CD4-positive, alpha-beta T cell treated with Interleukin-4 for 1 hour (primary cell): ENCODE measurements at regions not wholly inside any gene's neighbourhood (a gene's known extent, or its start where the extent isn't known, plus 50 kb on each side); places are given as distances from the start of the nearest gene placed in this dataset.

Experiments
- DNase-seq, 2 donors: peaks; one replicate each; pipeline ENCODE4 v3.0.0-alpha.2; 2020 to 2022

DNA sequence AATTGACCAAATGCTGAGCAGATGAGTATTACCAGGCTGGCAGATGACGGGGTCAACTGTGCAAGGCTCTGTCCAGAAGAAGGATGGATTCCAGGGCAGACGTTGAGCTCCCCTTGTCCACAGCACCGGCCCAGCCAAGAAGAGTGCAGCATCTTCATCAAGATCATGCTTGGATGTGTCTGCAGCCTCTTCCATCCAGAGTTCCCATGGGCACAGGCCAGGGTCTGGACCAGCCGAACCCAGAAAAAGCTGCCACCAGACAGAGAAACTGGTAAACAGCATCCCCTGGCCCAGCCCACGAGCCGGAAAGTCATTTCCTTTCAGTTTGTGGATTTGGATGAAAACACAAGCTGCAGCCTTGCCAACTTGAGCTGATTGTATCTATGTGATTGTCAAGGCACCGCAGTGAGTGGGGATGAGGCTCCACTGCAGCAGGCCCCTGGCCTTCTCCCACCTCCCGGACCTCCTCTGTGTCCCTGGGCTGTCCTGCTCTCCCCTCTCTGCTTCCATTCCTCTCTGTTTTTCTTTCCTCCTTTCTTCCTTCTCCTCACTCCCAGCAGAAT lies 321.8 kb downstream of the TCERG1L start:
- no peak for DNase-seq

DNA sequence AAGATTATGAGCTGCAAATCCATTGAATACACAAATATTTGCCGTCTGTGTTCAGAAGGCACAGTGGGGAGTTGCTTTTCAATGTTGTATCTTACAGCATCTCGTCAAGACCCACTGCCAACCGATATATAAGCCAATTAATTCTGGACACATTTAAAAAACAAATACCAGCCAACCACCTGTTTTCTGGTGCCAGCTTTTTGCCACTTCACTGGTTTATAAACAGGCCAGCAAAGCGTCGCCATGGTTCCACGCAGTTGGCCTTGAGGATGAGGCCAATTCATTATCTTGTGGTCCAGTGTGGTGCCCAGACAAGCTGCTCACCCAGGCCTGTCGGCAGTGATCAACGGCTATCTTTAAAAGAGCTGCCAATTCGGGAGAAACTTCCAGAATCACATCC lies 321.0 kb downstream of the TCERG1L start:
- no peak for DNase-seq

DNA sequence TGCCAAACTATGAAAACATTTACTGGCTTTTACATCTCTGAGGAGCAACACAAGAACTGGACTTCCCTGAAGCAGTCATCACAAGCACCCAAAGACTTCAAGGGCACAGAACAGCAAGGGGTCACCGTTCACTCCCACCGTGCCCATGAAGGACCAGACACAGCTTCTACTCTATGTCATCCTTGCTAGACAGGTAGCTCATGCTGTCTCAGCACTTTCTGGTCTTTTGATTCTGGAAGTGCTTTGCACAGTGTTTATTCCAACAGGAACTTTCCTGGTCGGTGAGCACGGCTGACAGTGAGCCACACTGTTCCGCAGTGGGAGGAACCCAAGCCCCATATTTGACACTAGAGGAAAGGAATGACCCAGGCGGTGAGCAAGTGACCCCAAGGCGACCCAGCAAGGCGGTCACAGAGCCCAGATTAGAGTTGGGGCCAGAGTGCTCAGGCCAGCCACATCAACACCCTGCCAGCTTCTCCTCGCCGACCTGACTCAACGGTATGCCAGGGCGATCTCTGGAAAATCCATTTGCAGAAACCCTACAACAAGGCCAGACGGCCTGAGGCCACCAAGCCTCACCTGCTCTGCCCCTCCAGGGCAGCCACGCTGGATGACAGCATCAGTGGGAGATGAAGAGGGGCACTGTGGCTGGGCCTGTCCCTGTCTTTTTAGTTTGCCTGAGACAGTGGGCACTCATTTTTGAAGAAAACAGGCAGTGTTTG lies 318.6 kb downstream of the TCERG1L start:
- DNase-seq = no peak

DNA sequence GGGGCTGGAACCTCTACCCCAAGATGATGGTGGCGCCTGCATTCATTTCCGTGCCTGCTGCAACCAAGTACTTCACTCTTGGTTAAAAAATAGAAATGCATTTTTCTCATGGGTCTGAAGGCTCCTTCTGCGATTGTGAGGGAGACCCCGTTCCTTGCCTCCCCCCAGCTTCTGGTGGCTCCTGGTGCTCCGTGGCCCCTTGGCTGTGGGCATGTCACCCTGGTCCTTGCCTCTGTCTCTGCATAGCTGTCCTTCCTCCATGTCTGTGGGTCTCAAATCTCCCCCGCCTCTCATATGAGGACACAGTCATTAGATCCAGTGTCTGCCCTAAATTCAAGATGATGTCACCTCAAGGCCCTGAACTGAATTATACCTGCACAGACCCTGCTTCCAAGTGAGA lies 317.9 kb downstream of the TCERG1L start:
- no peak for DNase-seq

DNA sequence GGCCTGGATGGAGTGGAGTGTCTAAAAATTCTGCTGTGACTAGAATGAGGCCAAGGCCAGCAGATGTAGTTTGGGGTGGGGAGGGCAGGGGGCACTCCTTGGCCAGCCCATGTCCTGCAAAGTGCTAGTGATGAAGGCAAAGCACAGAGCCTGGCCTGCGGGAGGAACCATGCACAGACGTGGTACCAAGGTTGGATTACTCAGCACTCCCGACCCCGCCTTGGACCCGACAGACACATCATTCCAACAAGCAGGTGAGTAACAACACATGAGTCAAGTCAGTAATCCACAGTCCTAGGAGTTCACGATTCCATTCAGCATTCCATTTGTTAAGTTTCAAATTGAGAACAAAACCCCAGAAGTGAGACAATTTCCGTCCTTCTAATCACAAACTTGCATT lies 317.3 kb downstream of the TCERG1L start:
- DNase-seq = no peak

DNA sequence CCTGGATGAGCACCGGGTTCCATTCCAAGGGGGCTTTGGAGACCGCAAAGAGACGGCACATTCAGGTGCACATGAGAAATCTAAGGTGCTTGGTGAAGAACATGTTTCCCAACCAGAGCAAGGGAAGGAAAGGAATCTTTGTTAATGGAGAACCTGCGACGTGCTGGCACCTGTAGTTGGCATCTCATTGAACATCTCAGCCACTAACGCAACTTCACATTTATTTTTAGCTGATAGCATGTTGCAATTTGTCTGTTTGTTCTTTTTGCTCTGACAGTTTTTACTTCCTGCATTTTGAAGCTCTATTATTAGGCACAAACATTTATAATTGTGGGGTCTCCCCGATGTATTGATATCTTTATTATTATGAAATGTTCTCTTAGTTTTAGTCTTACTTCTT lies 316.7 kb downstream of the TCERG1L start:
- DNase-seq = no peak

DNA sequence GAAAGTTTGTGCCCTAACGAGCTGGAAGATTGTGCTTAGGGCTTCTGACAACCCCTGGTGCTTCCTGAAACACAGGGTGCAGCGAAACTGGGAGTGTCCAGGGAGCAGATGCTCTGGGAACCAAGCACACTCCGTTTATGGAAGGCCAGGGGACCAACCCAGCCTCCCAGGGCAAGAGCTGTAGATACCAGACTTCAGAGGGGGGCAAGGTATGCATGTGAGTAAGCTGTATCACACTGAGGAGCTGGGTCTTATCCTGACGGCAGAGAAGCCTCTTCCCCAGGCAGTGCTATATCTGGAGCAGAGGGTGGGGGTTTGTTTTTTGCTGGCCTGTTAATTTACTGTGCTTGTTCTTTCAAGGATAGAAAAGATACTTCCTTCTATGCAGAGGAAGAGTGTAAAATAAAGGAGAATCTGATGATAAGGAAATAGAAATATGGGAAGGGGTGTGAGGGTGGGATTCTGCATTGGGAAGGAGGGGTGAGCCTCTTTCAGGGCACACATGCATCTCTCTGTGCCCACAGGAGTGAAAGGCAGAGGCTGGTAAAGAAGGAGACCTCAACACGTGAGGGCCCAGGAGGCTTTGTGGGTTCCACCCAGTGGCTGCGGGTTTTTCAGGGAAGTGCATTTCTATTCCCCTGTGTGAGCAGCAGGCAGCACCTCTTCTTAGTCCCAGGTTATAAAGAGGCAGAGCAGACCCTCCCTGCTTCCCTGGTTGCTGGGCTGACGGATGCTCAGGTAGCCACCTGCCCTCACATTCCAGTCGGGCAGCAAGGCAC lies 314.1 kb downstream of the TCERG1L start:
- no peak for DNase-seq

DNA sequence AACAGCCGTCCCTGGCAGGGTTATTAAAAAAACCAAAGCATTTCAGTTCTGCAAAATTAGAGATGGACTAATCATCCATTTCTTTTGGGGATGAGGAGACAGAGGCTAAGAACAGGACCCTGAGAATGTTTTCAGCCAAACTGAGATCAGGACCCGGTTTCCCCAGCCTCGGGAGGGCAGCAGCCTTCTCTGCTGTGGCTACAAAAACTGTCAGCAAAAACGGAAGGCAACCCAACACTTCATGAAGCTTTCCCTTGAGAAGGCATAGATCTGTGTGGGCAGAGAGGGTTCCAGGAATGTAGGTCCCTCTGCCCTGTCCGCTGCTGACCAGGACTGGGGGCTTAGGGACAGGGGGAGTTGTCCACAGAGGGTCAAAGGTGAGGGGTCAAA lies 313.5 kb downstream of the TCERG1L start:
- no peak for DNase-seq

DNA sequence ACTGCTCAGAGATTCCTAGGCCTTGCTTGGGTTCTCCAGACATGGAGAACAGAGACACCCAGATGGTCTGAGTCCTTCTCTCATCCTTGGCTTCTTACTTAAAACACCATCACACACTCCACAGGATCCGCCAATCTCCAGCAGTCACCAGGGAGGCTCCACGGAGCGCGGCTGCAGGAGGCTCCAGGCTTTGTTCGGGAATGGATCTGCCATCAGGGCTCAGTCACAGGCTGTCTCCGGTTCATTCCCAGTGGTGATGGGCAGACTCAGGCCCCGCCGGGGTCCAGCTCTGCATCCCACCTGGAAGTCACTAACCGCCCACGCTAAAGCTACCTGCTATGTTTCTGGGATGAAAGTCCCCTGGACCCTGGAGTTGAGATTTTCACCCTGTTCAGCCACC lies 312.9 kb downstream of the TCERG1L start:
- DNase-seq = no peak

DNA sequence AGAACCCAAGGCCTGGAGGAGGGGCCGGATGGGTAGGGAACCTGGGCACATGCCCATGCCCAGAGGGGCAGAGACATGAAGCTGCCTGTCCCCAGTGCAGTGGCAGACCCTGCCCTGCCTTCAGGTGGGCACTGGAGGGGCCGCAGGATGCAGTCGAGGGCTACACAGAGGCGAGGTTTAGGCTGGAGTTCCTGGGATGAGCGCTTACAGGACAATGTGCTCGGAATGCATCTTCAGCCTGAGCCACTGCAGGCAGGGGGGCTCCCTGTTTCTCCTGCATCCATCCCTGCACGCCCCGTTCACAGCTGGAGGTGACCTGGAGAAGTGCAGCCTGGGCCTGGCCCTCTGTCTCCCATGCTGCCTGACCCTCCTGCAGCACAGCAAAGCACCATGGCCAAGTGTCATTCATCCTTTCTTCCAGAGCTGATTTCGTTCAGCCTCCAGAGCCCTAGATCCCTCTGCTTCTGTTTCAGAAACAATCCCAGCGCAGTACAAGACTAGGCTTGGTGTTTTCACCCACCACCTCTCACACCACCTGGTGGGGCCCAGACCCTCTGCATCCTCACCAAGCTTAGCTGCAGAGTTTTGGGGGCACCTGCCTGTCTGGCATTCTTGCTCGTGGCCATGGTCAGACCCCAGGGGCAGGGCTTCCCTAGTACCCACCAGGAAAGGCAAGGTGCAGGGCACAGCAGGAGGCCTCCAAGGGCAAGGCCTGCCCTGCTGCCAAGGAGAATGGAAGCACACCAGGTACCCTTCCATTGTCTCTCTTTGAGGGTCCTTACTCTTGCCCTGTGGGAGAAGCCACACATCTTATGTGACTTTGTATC lies 311.9 kb downstream of the TCERG1L start:
- DNase-seq = no peak

DNA sequence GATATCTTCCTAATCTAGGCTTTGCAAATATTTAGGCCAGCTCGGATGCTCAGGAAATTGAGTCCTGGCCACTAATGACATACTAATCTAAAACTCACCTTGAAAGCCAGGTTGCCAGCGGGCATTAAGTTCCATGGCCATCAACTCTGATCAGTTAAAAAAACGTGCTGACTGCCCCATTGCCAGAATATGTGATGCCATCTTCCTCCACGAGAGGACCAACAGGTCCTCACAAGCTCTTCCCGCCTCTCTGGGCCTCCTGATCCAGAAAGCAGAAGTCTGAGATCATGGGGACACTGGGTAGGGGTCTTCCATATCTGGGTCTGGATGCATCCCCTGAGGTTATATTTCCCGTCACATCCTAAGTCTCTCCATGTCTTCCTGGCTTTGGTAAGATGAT lies 311.3 kb downstream of the TCERG1L start:
- no peak for DNase-seq

DNA sequence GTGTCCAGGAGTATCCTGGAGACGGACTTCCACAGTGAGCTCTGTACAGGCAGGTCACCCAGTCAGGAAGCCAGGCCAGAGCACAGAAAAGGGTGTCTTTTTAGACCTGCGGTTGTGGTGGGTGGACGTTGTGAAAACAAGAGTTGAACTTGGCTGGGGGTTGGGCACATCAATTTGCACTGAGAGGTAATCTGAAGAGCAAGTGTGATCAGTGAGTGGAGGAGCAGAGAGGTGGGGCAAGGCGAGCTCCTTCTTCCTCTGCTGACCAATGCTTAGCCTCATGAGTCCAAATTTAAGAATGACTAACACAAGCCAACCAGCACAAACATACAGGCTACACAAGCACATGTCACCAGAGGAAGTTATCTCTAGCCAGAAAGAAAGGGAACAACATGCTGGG lies 310.8 kb downstream of the TCERG1L start:
- DNase-seq = no peak

DNA sequence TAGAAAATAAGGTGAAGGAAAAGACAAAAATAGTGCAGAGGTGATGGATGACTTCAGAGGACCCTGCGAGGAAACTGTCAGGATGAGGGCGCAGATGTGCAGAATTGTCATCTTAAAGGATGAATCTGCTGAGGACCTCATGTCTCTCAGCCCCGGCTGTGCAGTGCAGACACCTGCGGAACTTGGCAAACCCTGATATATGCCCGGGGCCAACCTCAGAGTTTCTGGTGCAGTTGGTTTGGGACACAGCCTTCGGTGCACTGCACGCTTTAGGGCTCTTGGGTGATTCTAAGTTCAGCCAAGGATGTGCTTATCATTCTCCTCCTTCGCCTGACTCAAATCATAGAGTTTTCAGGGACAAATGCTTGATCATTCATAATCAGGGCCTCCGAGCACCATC lies 310.1 kb downstream of the TCERG1L start:
- DNase-seq = no peak

DNA sequence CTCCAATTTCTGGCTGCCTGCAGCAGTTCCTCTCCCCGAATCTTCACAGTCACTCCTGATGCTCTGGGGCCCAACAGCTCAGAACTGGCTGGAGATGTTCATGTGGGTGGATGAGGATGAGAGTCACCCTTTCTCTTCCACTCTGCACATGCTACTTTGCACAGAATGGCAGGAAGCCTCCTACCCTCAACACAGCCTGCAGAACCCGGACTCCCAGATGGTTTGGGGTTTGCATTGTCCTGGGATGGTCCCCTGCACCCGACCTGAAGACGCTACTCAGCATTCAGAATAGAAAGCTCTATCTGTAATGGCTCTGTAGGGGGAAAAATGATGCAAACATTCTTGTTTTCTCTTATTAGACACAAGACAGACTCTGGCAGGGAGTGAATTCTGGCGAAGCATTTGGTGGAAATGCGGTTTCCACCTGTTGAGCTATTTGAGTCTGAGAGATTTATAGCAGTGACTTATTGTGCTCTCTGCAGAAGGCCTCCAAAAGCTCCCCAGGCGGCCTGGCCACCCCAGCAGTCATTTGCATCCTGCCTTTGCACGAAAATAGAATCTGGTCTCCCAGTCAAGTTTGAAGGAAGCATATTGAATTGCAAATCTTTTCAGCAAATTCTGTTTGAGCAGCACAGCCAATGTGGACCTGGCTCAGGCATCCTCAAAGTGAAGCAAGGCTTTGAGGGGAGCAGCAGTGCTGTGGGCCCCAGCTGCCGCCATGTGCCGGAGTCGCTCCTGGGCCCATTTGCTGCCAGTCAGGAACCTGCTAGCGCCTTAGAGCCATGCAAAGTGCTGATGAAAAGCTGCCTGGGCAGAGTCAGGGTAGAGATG lies 309.3 kb downstream of the TCERG1L start:
- DNase-seq = no peak

DNA sequence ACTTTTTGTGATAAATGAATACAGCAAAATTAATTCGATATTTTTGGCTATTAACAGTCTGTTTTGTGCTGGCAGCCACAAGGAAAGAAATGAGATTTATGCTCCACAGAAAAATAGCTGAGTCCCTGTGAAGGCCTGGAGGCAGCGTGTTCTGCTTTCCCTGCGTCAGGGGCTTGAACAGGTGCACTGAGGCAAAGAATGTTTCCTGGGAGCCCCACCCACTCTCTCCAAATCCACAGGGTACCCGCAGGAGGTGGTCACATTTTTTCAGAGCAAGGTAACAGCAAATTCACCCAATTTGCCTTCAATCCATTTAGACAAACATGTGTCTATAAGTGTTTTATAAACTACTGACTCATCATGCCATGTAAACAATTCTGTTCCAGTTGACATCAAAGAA lies 308.1 kb downstream of the TCERG1L start:
- DNase-seq = no peak

DNA sequence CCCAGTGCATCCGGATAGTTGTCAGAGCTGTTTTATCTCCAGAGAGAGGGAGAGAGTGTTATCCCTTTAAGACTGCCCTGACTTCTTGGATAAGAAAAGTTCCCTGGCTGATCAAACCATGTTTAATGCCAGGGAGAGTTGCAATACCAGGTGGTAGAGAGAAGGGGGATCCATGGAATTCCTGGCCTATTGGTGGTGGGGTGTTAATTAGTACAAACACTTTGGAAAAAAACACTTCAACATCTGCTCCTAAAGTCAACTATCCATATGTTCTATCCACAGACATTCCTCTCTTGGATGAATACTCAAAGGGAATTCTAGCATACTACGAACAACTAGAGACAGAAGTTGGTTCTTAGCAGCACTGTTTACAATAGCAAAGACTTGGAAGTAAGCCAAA lies 307.2 kb downstream of the TCERG1L start:
- no peak for DNase-seq

DNA sequence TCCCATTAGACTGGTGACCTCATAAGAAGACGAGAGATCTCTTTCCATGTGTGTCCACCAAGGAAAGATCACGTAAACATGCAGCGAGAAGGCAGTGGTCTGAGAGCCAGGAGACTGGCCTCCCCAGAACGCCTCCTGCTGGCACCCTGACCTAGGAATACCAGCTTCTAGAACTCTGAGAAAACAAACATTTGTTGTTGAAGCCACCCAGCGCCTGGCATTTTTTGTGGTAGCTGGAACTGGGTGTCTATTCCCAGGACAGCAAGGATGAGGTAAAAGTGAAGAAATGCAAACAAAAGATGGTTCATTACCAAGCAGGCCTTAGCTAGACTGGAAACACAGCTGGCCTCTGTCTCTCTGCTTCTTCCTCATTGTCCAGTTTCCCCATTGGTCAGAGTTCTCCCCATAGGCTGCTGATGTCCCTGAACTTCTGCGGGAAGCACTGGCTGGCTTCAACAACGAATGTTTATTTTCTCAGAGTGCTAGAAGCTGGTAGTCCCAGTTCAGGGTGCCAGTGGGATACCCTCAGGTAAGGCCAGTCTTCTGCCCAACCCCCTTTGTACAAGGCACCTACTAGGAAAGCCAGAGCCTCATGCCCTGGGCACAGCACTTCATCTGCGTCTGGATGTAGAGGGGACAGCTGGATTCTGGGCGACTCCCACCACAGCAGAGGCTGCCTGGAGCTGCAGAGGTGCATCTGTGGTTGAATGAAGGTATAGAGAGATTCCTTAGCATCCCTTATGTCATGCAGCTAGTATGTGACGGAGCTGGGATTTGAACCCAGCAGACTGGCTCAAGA lies 304.9 kb downstream of the TCERG1L start:
- DNase-seq = no peak

DNA sequence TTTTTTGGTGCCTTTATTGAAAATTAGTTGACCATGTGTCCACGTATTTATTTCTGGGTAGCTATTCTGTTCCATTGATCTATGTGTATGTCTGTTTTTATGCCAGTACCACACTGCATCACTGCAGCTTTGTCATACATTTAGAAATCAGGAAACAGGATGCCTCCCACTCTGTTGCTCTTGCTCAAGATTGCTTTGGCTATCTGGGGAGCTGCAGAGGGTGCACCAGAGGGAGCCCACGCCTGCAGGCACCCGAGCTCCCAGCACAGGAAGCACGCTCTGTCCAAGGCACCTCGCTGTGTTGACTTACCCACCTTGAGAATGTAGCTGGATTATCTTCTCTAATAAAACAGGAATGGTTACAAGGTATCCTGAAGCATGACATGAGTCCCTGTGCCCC lies 301.7 kb downstream of the TCERG1L start:
- DNase-seq = no peak

DNA sequence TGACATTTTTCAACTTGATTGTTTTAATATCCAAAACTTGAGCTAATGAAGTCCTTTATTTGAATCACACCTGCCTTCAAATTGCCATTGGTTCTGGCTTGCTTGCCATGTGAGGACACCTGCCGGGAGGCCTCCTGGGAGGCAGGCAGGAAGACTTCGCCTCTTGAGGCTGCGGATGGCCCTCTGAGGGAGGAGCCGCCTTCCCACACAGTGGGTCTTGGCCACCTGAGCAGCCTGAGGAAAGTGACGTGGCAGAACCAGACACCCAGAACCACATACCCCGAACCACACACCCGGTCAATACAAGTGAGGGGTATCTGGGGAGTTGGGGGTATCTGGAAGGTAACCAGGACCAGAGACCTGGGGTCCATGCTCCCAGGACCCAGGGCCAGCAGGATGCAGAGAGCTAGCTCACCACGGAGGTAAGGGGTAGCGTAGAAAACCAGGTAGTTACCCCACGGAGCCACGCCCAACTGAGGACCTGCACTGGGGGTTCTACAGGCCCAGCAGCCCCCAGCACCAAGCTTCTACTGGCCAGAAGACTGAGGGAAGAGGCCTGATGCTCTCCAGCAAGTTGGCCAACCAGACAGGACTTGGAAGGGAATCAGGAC lies 300.5 kb downstream of the TCERG1L start:
- DNase-seq = no peak

DNA sequence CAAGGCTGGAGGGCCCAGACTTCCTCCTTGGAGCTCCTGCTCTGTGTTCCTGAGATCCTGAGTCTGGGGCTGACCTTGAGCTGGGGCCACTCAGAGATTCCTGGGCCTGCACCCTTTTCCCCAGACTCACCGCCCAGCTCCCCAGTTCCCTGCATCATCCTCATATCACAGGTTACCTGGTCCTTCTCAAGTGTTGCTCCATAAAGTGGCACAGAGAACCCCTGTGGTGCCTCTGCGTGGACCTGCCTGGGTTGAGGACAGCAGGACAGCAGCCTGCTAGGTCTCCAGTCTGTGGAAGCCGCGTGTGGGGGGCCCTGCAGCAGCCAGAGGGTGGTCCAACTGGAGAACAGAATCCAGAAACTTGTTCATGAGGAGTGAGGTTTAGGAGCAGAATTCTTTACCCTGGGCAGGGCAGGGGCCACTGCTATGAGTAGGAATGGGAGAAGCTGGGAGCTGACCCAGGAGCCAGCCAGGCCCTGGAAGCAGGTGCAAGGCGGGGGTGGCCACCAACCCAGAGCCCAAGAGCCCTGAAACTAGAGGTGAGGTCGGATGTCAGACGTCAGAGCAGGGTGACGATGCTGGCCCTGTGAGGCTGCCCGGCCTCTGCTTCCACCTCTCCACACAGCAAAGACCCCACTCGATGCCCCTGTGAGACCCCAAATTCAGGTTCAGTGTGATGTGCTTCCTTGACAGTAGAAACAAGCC lies 299.4 kb downstream of the TCERG1L start:
- DNase-seq = no peak

DNA sequence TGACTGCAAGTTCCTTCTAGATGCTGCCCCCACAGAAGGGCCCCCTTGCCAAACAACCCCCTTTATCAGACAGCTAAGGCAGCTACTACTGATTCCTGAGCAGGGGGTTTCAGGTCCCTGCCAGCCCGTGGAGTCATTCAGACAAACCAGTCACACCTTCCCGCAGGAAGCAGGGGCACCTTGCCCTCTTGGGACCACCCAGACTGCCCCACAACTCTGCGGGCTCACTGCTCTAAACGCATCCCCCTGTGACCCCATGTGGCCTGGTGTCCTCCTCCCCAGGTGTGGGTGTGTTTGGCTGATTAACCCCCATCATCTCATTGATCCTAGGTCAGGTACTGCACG lies 298.9 kb downstream of the TCERG1L start:
- no peak for DNase-seq
